K562 (cell line): ENCODE measurements at regions not wholly inside any gene's neighbourhood (a gene's known extent, or its start where the extent isn't known, plus 50 kb on each side); places are given as distances from the start of the nearest gene placed in this dataset.

Experiments
- NCOA1 ChIP-seq: fragments of 450-650 bp; IDR thresholded peaks from 2 replicates; pipeline ENCODE4 v1.6.1; 2016; ENCODE audit warnings: low read depth
- NCOR1 ChIP-seq: fragments of 450-650 bp; IDR thresholded peaks from 2 replicates; pipeline ENCODE4 v1.6.1; 2016; ENCODE audit warnings: mild to moderate bottlenecking, moderate library complexity
- XRCC5 ChIP-seq: fragments of 200-400 bp; formaldehyde crosslinking; IDR thresholded peaks from 2 replicates; pipeline ENCODE4 v1.6.1; 2017; ENCODE audit warnings: low read depth, mild to moderate bottlenecking, low read length
- YY1 ChIP-seq, 3 experiments: IDR thresholded peaks; 2 replicates each; pipeline ENCODE4 v1.6.1; 2011; ENCODE audit warnings: low read length in 2 of 3, mild to moderate bottlenecking in 2 of 3, moderate library complexity in 2 of 3, borderline replicate concordance in 1 of 3, control low read depth in 1 of 3, low read depth in 1 of 3; ENCODE audit not compliant: insufficient read depth in 3 of 3, insufficient replicate concordance in 2 of 3, control insufficient read depth in 1 of 3, insufficient read length in 1 of 3; ENCODE audit errors: extremely low read depth in 1 of 3
- ZKSCAN1 ChIP-seq: fragments of 150-350 bp; IDR thresholded peaks from 2 replicates; pipeline ENCODE4 v1.6.1; 2016; ENCODE audit warnings: low read depth, low read length
- ZKSCAN8 ChIP-seq: fragments of 200-800 bp; sonication (Bioruptor generic); IDR thresholded peaks from 2 replicates; pipeline ENCODE4 v1.6.1; 2016; ENCODE audit warnings: missing genetic modification characterization, missing compliant biosample characterization
- ZNF354B ChIP-seq: fragments of 250-450 bp; sonication (Bioruptor Pico); IDR thresholded peaks from 2 replicates; pipeline ENCODE4 v1.4.0; 2020
- TF ChIP-seq, protein P1 (sequence below), 3 experiments: IDR thresholded peaks in 2 of 3; conservative IDR thresholded peaks in 1 of 3; 2 replicates each; pipeline ENCODE4 v1.5.1; 2011 to 2012; ENCODE audit warnings: low read length in 3 of 3, mild to moderate bottlenecking in 3 of 3, control low read depth in 2 of 3, improper control_type of control experiment in 1 of 3, inconsistent platforms in 1 of 3, low read depth in 1 of 3, mixed read lengths in 1 of 3, moderate library complexity in 1 of 3; ENCODE audit not compliant: insufficient read depth in 2 of 3
- TF ChIP-seq, protein P2 (sequence below): fragments of 450-650 bp; formaldehyde crosslinking; IDR thresholded peaks from 2 replicates; pipeline ENCODE4 v1.4.0; 2022; ENCODE audit warnings: mild to moderate bottlenecking, moderate library complexity
- TF ChIP-seq, protein P3 (sequence below): fragments of 450-650 bp; IDR thresholded peaks from 2 replicates; pipeline ENCODE4 v1.6.1; 2017; ENCODE audit warnings: antibody characterized with exemption, mild to moderate bottlenecking

DNA sequence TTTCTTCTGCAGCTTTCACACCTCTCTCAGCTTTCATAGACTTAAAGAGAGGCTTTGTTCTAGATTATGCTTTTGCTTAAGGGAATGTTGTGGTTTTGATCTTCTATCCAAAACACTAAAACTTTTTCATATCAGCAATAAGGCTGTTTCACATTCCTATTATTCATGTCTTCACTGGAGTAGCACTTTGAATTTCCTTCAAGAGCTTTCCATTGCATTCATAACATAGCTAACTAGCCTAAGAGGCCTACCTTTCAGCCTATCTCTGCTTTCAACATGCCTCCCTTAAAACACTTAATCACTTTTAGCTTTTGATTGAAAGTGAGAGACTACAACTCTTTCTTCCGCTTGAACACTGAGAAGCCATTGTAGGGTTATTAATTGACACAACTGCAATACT, 1117.0 kb upstream of the PHF14 start:
- TF ChIP-seq, protein P1, sequence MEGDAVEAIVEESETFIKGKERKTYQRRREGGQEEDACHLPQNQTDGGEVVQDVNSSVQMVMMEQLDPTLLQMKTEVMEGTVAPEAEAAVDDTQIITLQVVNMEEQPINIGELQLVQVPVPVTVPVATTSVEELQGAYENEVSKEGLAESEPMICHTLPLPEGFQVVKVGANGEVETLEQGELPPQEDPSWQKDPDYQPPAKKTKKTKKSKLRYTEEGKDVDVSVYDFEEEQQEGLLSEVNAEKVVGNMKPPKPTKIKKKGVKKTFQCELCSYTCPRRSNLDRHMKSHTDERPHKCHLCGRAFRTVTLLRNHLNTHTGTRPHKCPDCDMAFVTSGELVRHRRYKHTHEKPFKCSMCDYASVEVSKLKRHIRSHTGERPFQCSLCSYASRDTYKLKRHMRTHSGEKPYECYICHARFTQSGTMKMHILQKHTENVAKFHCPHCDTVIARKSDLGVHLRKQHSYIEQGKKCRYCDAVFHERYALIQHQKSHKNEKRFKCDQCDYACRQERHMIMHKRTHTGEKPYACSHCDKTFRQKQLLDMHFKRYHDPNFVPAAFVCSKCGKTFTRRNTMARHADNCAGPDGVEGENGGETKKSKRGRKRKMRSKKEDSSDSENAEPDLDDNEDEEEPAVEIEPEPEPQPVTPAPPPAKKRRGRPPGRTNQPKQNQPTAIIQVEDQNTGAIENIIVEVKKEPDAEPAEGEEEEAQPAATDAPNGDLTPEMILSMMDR (IDR thresholded peaks at IDR 0.05 in 2 of 3, conservative IDR thresholded peaks at IDR 0.05 in 1 of 3; ENCODE audit: insufficient read depth in 2 of 3, low read depth in 1 of 3, low read length in 3 of 3), result no peak
- TF ChIP-seq ZKSCAN1, result no peak
- TF ChIP-seq YY1 (IDR thresholded peaks at IDR 0.05; ENCODE audit: borderline replicate concordance in 1 of 3, control insufficient read depth in 1 of 3, extremely low read depth in 1 of 3, insufficient read depth in 3 of 3, insufficient read length in 1 of 3, insufficient replicate concordance in 2 of 3, low read depth in 1 of 3, low read length in 2 of 3), result no peak
- TF ChIP-seq NCOR1, result no peak
- TF ChIP-seq, protein P2, sequence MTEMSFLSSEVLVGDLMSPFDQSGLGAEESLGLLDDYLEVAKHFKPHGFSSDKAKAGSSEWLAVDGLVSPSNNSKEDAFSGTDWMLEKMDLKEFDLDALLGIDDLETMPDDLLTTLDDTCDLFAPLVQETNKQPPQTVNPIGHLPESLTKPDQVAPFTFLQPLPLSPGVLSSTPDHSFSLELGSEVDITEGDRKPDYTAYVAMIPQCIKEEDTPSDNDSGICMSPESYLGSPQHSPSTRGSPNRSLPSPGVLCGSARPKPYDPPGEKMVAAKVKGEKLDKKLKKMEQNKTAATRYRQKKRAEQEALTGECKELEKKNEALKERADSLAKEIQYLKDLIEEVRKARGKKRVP, result no peak
- TF ChIP-seq, protein P3, sequence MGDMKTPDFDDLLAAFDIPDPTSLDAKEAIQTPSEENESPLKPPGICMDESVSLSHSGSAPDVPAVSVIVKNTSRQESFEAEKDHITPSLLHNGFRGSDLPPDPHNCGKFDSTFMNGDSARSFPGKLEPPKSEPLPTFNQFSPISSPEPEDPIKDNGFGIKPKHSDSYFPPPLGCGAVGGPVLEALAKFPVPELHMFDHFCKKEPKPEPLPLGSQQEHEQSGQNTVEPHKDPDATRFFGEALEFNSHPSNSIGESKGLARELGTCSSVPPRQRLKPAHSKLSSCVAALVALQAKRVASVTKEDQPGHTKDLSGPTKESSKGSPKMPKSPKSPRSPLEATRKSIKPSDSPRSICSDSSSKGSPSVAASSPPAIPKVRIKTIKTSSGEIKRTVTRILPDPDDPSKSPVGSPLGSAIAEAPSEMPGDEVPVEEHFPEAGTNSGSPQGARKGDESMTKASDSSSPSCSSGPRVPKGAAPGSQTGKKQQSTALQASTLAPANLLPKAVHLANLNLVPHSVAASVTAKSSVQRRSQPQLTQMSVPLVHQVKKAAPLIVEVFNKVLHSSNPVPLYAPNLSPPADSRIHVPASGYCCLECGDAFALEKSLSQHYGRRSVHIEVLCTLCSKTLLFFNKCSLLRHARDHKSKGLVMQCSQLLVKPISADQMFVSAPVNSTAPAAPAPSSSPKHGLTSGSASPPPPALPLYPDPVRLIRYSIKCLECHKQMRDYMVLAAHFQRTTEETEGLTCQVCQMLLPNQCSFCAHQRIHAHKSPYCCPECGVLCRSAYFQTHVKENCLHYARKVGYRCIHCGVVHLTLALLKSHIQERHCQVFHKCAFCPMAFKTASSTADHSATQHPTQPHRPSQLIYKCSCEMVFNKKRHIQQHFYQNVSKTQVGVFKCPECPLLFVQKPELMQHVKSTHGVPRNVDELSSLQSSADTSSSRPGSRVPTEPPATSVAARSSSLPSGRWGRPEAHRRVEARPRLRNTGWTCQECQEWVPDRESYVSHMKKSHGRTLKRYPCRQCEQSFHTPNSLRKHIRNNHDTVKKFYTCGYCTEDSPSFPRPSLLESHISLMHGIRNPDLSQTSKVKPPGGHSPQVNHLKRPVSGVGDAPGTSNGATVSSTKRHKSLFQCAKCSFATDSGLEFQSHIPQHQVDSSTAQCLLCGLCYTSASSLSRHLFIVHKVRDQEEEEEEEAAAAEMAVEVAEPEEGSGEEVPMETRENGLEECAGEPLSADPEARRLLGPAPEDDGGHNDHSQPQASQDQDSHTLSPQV, result no peak
- no peak for TF ChIP-seq NCOA1
- TF ChIP-seq XRCC5, result no peak
- TF ChIP-seq ZNF354B (CRISPR knock-in tag), result no peak
- no peak for TF ChIP-seq ZKSCAN8 (CRISPR knock-in tag)
